ENCODE measurements at regions not wholly inside any gene's neighbourhood (a gene's known extent, or its start where the extent isn't known, plus 50 kb on each side); places are given as distances from the start of the nearest gene placed in this dataset.

- no peak overlapping the region for H2AFZ ChIP-seq
- TF ChIP-seq, protein P1, sequence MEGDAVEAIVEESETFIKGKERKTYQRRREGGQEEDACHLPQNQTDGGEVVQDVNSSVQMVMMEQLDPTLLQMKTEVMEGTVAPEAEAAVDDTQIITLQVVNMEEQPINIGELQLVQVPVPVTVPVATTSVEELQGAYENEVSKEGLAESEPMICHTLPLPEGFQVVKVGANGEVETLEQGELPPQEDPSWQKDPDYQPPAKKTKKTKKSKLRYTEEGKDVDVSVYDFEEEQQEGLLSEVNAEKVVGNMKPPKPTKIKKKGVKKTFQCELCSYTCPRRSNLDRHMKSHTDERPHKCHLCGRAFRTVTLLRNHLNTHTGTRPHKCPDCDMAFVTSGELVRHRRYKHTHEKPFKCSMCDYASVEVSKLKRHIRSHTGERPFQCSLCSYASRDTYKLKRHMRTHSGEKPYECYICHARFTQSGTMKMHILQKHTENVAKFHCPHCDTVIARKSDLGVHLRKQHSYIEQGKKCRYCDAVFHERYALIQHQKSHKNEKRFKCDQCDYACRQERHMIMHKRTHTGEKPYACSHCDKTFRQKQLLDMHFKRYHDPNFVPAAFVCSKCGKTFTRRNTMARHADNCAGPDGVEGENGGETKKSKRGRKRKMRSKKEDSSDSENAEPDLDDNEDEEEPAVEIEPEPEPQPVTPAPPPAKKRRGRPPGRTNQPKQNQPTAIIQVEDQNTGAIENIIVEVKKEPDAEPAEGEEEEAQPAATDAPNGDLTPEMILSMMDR (conservative IDR thresholded peaks at IDR 0.05; ENCODE audit: low read depth in 2 of 2), result no peak
- TF ChIP-seq POLR2AphosphoS5 (IDR thresholded peaks at IDR 0.05; ENCODE audit: low read depth) (no peak), ZNF462 (CRISPR knock-in tag; IDR thresholded peaks at IDR 0.05) (no peak), CREB1 (CRISPR knock-in tag; IDR thresholded peaks at IDR 0.05; ENCODE audit: low read depth) (no peak), EZH2phosphoT487 (IDR thresholded peaks at IDR 0.05; ENCODE audit: unreplicated experiment) (no peak), EZH2 (IDR thresholded peaks at IDR 0.05; ENCODE audit: low read depth, unreplicated experiment) (no peak), REST (IDR thresholded peaks at IDR 0.05; ENCODE audit: unreplicated experiment) (no peak), ETS1 (IDR thresholded peaks at IDR 0.05) (no peak), ZNF331 (CRISPR knock-in tag; IDR thresholded peaks at IDR 0.05; ENCODE audit: low read depth) (no peak), JUNB (IDR thresholded peaks at IDR 0.05; ENCODE audit: unreplicated experiment) (no peak), STAT1 (IDR thresholded peaks at IDR 0.05; ENCODE audit: unreplicated experiment) (no peak), ZNF114 (CRISPR knock-in tag; IDR thresholded peaks at IDR 0.05) (no peak)
These were observed 1588.4 kb downstream of the STIM2 start for GRCh38 chr4:28449085-28449484.

More at GRCh38 chr4:28449085-28449484, 1588.4 kb downstream of the STIM2 start:
- Histone ChIP-seq H3K27me3 (ENCODE audit: insufficient read depth) (no peaks in the 10 kb centered on the region), H3K4me1 (ENCODE audit: insufficient read depth) (no peaks in the 10 kb centered on the region), H3K27ac (ENCODE audit: low read depth) (no peak overlapping the region), H3K36me3 (ENCODE audit: insufficient read depth) (no peaks in the 10 kb centered on the region), H3F3A (replicated peaks; ENCODE audit: low read depth) (no peaks in the 10 kb centered on the region), H3K4me2 (no peak overlapping the region), H3K79me2 (replicated peaks; ENCODE audit: insufficient read depth) (no peaks in the 10 kb centered on the region), H3K4me3 (no peak overlapping the region), H4K20me1 (replicated peaks; ENCODE audit: insufficient read depth) (no peaks in the 10 kb centered on the region), H3K9me2 (ENCODE audit: insufficient read depth) (0 out of 2 replicates have a peak, but pooled peaks cover 2% of the 10 kb centered on the region)
- Mint-ChIP-seq H3K4me3 (no peak overlapping the region), H3K36me3 (ENCODE audit: low read depth) (peaks cover 2% of the 10 kb centered on the region; the same call in 1 of the 3 replicates), H3K27ac (no peak overlapping the region), H3K4me1 (peaks cover 5% of the 10 kb centered on the region; the same call in 2 of the 3 replicates), H3K27me3 (ENCODE audit: insufficient read depth, low read depth, poor library complexity) (no peaks in the 10 kb centered on the region), H3K9me3 (peaks cover 3% of the 10 kb centered on the region; the same call in 2 of the 3 replicates)
- DNase-seq (ENCODE audit: low spot score) (no peak), ATAC-seq (no peak)
